ENCODE measurements at regions not wholly inside any gene's neighbourhood (a gene's known extent, or its start where the extent isn't known, plus 50 kb on each side); places are given as distances from the start of the nearest gene placed in this dataset.
"Not testable (repeated sequence)": the region's sequence is repeated elsewhere in the genome, so short reads cannot be mapped to it uniquely, and the experiment has no call there.

DNA sequence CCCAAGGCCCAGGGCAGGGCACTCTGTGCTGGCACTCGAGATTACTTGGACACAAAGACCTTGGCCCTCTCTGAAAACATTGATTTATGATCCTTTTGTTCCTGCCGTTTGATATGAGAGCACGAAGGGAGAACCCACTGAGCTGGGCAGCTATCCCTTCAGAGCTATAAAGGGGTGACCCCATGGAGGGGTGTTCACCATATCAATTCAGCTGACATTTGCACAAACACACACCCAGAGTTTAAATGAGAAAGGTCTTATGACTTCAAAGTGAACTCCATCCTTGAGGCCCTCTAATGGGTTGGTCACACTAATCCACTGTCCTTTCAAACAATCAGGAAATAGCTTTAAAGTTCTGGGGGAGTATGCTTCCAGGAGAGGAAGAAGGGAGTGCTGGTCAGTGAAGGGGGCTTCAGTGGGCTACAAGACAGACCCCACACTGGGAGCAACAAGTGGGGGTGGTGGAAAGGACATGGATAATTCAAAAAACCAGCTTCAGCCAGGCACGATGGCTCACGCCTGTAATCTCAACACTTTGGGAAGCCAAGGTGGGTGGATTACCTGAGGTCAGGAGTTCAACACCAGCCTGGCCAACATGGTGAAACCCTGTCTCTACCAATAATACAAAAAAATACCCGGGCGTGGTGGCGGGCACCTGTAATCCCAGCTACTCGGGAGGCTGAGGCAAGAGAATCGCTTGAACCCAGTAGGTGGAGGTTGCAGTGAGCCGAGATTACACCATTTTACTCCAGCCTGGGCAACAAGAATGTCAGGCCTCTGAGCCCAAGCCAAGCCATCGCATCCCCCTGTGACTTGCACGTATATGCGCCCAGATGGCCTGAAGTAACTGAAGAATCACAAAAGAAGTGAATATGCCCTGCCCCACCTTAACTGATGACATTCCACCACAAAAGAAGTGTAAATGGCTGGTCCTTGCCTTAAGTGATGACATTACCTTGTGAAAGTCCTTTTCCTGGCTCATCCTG is 97.1 kb upstream of the RAB4A start:
- DNase-seq (ENCODE audit: low read depth in 2 of 2) = not testable (repeated sequence)

DNA sequence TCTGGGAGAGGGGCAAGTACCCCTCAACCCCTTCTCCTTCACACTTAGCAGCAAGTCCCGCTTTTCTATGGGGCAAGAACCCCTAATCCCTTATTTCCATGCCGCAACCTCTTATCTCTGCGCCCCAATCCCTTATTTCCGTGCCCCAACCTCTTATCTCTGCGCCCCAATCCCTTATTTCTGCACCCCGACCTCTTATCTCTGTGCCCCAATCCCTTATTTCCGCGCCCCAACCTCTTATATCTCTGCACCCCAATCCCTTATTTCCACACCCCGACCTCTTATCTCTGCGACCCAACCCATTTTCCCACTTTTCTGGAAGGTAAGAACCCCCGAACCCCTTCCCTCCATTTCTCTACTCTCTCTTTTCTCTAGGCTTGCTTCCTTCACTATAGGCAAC is 95.6 kb upstream of the RAB4A start:
- DNase-seq (ENCODE audit: low read depth in 2 of 2) = not testable (repeated sequence)

DNA sequence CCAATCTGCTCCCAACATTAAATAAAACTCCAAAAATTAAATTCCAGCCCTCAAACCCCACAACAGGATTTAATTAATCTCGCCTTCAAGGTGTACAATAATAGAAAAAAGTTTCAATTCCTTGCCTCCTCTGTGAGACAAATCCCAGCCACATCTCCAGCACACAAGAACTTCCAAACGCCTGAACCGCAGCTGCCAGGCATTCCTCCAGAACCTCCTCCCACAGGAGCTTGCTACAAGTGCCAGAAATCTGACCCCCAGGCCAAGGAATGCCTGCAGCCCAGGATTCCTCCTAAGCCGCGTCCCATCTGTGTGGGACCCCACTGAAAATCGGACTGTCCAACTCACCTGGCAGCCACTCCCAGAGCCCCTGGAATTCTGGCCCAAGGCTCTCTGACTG is 94.5 kb upstream of the RAB4A start:
- not testable (repeated sequence) for DNase-seq (ENCODE audit: low read depth in 2 of 2)

DNA sequence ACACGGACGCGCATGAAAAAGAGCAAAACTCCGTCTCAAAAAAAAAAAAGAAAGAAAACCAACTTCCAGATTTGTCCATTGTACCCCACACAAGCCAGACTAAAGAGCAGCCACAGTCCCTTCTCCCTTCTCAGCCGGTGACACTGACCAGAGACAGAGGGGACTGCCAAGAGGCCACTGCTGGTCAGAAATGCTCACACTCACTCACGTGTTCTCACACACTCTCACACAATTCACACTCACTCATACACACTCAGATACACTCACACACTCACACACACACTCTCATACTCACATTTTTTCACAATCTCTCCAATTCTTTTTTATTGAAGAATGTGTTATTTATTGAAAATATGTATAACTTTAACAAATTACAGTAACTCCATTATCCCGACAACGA is 90.8 kb upstream of the RAB4A start:
- no peak for DNase-seq (ENCODE audit: low read depth in 2 of 2)

DNA sequence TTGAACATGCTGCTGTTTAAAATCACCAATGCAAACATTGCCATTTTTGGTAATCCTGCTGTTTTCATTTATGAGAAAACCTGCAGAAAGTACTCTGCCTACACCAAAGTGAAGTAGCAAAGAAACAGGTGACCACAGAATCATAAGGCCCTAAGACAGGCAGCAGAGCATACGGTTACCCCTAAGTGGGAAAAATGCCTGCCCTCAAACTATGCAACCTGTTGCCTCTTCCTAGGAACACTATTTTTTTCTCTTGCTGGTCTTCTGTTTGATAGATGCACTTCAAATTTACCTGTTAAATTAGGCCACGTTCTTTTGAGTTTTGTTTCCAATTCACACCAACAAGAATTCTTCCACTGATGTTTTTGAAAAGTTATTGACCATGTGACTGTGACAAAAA is 89.5 kb upstream of the RAB4A start:
- no peak for DNase-seq (ENCODE audit: low read depth in 2 of 2)

DNA sequence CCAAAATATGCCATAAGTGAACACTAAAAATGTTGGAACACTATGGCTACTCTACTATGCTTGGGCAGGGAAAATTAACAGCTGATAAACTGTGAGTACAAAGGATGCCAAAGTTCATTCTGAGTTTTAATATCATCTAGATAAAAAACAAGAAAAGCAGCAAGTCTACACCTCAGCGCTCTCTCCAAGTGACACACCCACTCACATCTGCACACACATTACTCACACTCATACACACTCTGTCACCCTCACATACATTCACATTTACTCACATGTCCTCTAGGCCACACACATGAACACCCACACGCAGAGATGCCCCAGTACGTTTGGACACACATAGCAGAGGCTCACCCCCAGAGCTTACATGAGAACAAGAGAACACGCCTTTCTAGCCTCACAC is 87.3 kb upstream of the RAB4A start:
- no peak for DNase-seq (ENCODE audit: low read depth in 2 of 2)

DNA sequence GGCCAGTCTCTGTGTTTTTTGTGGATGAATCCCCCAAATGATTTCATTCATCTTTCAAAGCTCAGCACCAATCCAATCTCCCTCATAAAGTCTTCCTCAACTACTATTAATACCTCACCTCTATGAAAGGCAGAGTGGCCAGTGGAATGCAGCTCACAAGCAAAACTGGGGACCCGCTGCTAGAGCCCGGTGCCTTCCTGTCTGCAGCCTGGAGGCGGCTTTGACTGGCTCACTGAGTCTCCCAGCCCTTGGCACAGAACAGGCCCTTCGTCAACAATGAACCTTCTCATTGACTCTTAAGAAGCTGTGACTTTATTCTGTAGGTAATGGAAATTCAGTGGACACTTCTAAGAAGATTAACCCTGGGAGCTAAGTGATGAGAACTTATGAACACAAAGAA is 86.8 kb upstream of the RAB4A start:
- no peak for DNase-seq (ENCODE audit: low read depth in 2 of 2)

DNA sequence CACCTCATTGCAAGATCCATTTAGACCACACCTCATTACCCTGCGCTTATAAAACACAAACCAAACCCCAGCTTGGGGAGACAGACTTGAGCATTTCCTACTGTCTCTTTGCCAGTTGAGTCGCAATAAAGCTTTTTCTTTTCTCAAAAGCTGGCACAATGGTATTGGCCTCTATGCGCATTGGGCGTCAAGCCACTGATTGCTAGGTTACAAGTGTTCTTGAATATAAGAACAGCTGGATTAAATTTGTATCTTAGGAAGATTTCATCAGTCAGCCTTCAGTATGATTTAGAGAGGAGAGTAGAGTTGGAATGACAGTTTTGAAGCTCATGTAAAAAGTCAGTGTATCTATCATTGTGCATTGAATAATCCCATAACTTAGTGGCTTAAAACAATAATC is 84.9 kb upstream of the RAB4A start:
- no peak for DNase-seq (ENCODE audit: low read depth in 2 of 2)

DNA sequence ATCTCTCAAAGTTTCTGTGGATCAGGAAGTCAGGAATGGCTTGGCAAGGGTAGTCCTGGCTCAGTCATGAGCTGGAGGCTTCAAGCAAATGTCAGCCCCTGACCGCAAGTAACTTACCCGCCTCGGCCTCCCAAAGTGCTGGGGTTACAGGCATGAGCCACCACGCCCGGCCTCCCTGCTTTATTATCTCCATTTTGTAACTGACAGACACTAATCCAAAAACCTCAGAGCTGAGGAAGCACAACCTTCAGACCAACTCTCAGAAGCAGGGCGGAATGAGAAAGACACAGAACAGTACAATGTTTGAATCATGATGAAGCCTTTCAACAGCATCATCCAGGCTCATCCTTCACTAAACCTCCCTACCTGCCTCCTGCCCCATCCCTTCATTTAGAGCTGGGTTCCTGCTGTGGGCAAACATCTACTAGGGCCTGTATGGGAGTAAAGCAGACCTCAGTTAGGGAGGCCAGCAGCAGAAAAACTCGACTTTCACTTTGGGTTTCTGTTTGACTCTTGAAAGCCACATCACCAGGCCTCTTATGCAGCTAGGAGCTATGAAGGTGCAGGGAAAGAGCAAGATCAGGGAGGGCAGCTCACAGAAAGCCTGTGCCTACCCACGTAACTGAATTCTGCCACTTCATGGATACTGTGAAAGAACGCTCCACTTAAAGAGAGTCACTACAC is 84.4 kb upstream of the RAB4A start:
- no peak for DNase-seq (ENCODE audit: low read depth in 2 of 2)

DNA sequence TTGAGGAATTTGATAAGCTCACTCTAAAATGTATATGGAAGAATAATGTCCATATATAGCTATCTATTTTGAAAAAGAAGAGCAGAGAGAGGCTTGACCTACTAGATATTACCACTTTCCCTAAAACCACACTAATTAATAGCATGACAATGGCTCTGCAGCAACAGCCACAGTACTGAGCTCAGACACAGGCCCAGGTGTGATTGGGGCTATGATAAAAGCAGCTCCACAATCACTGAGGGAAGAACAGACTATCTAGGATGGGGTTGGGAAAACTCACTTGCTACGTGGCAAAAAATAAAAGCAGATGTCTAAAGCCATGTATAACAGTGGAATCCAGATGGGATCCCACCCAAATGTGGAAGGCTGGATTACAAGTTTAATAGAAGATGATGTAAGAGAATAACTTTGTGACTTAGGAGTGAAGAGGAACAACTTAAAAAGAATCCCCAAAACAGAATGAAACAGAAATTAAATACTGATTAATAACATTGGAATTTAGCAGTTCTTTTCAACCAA is 80.8 kb upstream of the RAB4A start:
- no peak for DNase-seq (ENCODE audit: low read depth in 2 of 2)

DNA sequence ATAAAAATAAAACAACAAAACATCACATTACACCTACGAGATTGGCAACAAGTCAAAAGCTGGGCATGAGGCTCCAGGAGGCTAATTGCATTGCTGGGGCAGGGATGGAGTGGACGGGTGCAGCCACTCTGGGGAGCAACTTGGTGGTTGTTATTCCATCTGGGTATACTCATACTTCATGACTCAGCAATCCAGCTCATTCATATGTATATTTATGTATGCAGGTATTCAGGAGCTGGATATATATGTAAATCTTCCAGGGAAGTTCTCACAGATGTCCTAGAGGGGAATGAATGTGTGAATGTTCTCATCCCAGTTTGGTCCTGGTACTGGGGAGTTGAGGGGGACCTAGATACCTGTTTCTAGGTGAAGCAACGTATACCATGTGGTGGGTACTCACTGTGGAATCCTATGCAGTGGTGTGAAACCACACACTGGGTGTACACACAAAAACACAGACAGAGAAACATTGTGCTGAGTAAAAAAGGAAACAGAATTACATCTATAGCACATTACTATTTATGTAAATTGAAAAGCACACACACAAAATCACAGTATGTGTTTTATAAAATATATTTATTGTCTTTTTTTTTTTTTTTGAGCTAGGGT is 79.7 kb upstream of the RAB4A start:
- DNase-seq (ENCODE audit: low read depth in 2 of 2) = no peak

DNA sequence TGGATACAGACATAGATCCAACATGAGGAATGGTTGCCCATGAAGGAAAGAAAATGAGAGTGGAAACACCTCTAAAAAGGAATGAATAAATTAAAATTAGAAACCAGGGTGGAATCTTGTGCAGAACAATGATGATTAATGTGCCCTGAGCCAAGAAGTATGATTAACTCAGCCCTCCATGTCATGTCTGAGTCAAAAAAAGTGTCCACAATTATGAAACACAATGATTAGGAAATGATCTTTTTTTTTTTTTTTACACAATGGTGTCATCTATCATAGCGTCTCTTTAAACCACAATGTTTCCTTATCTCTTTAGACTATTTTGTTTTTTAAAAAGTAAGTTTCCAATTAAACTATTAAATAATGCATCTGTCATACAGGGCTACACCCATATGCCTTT is 78.9 kb upstream of the RAB4A start:
- no peak for DNase-seq (ENCODE audit: low read depth in 2 of 2)

DNA sequence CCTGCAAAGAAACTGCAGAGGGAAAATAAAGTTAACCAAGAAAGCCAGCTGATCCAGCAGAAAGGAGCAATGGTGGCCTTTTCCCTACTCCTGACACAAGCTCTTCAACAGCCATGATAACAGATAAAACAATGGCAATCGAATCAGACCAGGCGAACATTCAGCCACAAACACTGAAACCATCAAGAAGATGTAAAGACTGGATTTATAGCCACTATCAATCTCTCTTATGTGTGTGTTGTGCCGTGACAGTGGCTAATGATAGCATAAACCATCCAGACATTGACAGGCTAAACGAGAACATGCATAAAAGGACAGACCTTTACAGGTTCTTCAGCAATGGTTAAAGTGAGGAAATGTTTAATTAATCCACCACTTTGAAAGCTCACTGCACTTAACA is 78.1 kb upstream of the RAB4A start:
- no peak for DNase-seq (ENCODE audit: low read depth in 2 of 2)

DNA sequence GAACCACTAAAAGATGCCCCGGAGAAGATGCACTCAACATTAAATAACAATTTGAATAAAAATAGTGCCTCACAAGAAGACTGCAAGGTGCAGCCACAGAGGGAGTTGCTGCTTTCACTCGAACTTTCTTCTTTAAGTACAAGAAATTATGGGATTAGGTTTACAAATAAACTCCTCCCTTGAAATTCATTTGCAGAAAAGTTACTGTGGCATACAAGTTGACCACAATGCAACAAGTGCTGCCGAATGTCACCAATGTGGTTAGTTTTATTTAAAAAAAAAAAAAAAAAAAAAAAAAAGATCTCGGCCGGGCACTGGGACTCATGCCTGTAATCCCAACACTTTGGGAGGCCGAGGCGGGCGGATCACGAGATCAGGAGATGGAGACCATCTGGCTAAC is 76.8 kb upstream of the RAB4A start:
- DNase-seq (ENCODE audit: low read depth in 2 of 2) = no peak

DNA sequence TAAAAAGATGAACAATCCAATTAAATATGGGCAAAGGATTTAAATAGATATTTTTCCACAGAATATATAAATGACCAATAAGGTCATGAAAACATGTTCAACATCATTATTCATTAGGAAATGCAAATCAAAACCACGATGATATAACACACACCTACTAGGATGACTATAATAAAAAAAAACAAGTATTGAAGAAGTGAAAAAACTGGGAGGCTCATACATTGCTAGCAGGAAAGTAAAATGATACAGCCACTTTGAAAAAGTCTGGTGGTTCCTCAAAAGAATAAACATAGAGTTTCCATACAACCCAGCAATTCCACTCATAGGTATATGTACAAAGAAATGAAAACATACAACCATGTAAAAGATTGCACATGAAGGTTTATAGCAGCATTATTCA is 75.7 kb upstream of the RAB4A start:
- no peak for DNase-seq (ENCODE audit: low read depth in 2 of 2)

DNA sequence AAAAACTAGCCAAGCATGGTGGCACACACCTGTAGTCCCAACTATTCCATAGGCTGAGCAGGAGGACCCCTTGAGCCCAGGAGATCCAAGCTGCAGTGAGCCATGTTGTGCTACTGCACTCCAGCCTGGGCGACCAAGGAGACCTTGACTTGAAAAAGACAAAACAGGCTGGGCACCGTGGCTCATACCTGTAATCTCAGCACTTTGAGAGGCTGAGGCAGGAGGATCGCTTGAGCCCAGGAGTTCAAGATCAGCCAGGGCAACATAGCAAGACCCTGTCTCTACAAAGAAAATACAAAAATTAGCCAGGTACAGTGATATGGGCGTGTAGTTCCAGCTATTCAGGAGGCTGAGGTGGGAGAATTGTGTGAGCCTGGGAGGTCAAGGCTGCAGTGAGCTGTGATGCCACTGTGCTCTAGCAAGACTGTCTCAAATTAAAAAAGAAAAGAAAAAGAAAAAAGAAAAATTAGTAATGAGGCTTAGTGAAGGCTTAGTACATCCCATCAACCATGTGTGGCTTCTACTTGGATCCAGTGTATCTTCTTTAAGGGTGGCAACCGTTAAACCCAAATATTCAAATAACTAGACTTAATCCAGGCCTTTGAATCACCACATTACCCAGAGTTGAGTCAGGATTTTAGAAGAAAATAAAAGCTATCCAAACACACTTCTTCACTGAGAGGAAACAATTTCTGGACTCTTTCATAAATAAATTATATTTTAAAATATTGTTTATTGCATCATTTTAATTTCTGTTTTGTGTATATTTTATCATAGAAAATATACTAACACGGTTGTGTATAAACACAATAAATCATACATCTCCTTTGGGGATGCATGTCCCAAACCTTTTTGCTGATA is 74.3 kb upstream of the RAB4A start:
- no peak for DNase-seq (ENCODE audit: low read depth in 2 of 2)

DNA sequence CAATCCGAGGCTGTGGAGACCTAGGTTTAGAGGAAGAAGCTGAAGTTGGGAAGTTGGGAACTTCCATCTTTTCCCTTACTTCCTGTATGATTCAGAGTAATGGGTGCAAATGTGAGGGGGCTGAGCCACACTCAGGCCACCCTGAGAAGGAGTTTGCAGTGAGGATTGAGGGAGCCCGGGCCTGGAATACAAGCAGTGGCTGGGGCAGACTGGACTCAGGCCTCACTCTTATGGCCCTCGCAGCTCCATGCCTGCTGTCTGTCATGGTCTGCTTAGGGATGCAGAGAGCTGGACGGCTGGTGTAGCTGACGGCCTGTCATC is 73.7 kb upstream of the RAB4A start:
- DNase-seq (ENCODE audit: low read depth in 2 of 2) = no peak

DNA sequence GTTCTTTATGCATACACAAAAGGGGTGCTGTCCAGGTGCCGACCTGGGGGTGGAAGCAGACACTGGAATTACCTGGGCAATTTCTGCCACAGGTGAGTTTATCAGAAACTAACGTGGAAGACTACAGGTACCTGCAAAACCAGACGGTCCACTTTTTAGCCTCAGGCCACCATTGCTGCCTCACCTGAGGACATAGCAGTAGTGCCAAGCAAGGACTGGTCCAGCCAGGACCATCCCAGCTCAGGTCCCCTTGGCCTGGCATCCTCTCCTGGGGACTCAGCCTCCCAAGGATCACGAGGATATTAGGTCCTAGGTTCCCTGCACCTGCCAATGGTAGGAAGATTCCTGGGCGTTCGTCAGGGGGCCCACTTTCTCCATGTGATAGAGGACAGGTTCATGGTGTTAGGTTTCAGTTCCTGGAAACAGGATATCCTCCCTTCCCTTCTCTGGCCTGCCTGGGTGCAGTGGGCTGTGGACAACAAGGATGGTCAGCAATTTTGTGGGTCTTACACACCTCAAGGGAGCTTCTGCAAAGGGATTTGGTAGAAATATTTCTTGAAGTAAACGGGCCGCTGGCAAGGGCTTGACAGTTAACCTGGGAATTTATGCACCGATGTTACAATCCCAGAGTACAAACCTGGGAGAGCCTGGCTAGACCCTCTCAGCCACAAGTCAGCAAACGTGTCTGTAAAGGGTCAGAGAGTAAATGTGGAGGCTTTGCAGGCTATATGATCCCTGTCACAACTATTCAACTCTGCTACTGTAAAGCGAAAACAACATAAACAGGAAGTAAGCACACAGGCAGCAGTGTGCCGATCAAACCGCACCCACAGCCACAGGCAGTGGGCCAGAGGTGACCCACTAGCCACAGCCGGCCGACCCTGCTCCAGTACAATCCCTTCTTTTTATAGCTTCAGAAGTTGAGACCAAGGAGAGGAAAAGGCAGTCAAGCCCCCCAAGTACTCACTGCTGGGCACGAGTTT is 71.4 kb upstream of the RAB4A start:
- no peak for DNase-seq (ENCODE audit: low read depth in 2 of 2)

DNA sequence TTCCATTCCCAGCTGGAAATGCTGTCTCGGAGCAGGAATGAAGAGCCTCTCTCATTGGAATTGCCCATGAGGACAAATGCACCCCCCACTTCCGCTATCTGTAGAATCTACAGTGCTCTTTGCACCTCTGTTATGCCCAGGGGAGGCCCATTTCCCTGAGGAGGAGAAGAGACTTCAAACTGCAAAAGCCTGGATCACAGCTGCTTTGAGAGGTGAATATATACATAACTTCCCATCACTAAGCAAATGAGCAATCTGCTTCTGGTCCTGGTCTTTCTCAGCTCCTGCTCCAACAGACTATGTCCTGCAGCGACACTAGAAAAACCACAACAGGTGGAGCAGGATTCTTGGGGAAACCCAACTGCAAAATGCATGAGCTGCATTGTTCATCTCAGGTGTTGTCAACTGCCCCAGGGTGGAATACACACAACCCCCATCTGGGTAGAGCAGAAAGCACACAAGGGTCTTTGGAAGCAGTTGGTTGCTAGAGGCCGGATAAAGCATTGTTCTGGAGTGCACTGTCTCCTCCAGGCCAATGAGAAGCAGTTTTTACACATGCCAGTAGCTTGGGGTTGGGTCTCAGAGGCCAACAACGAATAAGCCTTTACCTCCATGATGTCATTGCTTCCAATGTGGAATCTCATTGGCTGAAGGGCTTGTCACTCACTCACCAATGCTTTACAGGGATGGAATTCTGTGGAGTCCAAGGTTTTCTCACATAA is 67.7 kb upstream of the RAB4A start:
- DNase-seq (ENCODE audit: low read depth in 2 of 2) = no peak

Data from stimulated activated CD8-positive, alpha-beta memory T cell treated with anti-CD3 and anti-CD28 coated beads, Interleukin-7, amount 100 ng/mL, for 1 hour (primary cell).